GM18858 (cell line): ENCODE measurements at regions not wholly inside any gene's neighbourhood (a gene's known extent, or its start where the extent isn't known, plus 50 kb on each side); places are given as distances from the start of the nearest gene placed in this dataset.

Experiments
- ATAC-seq: cut with Tn5 transposase; IDR thresholded peaks from one replicate; pipeline ENCODE4 v1.9.1; 2021; ENCODE audit not compliant: unreplicated experiment

- no peak for ATAC-seq
Measured at GRCh38 chr3:153069598-153070510, 92.2 kb upstream of the RAP2B start.

GRCh38 chr3:153070511-153070868 lies 91.5 kb upstream of the RAP2B start:
- no peak for ATAC-seq

GRCh38 chr3:153072382-153072781 lies 89.6 kb upstream of the RAP2B start:
- ATAC-seq = no peak

GRCh38 chr3:153072856-153073255 lies 89.2 kb upstream of the RAP2B start:
- no peak for ATAC-seq

GRCh38 chr3:153073636-153074035 lies 88.4 kb upstream of the RAP2B start:
- ATAC-seq = no peak

GRCh38 chr3:153078826-153079225 lies 83.2 kb upstream of the RAP2B start:
- ATAC-seq = no peak

- ATAC-seq = no peak
Measured at GRCh38 chr3:153079386-153079785, 82.6 kb upstream of the RAP2B start.

DNA sequence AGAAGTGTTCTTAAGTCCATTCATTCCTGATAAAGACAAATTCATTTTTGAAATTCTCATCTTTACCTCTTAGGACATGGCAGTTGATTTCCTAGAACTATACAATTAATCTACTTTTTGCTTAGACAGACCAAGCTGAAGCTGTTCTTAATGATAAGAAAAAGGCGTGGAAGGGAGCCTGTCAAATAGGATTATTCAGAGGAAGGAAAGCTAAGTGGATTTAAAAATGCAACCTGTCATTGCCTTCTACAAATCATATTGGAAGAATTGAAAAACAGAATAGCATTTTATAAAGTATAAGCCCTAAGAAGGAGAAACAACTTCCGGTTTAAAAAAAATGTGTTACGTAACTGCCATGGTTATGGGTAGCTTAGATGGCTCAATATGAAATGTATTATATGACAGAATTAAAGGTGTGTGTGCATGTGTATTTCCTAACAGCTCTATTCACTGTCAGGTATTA lies 81.2 kb upstream of the RAP2B start:
- ATAC-seq = no peak

DNA sequence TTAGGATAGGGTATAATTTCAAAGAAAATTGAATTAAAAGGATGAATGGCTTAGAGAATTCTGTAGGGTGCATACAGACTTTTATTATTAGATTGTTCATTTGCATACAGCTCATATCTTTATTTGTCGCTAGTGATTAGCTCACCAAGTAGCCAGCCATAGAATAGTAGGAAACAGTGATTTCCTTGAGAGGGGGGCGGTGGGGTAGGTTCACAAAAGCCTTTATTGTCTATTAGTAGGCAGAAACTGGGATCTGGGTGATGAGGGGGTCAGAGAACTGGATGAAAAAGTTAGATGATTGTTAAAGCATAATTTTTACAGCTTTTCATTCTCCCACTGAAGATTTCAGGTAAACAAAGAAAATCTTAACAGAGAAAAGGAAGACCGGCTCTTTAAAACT lies 77.6 kb upstream of the RAP2B start:
- no peak for ATAC-seq

- no peak for ATAC-seq
Measured at GRCh38 chr3:153087595-153088566, 74.1 kb upstream of the RAP2B start.

DNA sequence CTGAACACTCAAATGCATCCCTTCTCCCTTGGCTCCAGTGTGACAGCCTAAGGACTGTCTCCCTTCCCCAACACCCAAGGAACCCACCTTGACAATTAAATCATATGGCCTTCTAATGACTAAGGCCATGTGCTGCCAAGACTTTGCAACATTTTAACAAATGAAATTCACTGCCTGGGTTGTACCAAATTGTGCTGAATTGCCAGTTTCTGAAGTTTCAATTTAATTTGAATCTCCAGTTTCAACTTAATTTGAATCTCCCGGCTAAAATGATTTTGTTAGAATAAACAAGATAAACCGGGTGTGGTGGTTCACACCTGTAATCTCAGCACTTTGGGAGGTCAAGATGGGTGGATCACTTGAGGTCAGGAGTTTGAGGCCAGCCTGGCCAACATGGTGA lies 72.4 kb upstream of the RAP2B start:
- ATAC-seq = no peak

- peak; percentile 55 for ATAC-seq
Measured at GRCh38 chr3:153090973-153091372, 71.1 kb upstream of the RAP2B start.

DNA sequence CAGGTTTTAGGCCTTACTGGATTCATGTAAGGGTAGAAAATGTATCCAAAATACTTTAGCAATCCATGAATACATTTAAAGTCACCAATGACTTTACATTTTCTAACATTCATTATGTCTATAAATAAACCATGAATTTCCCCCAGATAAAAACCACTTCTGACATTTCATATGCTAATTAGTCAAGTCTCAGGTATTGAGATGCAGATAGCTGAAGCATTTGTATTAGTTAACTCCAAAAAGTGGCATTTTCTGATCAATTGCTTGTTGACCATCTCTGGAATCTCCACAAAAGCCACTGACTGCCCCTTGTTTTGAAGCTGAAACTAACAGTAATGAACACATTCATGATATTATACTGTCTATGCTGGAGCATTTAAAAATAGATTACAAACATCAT lies 68.4 kb upstream of the RAP2B start:
- ATAC-seq = no peak

DNA sequence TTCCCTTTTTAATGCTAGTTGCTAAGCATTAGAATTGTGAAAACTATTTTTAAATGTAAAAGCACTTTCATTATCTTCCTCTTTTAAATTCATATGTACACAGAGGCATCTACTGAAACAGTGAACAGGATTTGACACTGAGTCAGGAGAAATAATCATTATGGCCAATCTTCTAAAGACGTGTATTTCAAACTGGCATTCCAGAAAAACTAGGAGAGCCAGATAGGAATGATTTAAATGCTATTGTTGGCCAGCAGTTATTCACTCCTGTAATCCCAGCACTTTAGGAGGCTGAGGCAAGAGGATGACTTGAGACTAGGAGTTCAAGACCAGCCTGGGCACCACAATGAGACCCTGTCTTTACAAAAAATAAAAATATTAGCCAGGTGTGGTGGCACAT lies 67.6 kb upstream of the RAP2B start:
- no peak for ATAC-seq

DNA sequence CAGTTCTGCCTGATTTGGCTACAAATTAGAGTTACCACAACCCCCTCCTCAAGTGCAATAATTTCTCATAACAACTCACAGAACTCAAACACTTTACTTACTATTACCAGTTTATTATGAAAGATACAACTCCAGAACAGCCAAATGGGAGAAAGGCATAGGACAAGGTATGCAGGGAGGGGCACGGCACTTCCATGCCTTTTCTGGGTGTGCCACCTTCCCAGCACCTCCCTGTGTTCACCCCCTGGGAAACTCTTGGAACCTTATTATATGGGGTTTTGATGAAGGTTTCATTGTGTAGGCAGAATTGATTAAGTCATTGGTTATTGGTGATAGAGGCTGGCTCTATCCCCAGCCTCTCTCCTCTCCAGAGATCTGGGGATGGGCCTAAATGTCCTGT lies 66.6 kb upstream of the RAP2B start:
- ATAC-seq = no peak

- no peak for ATAC-seq
Measured at GRCh38 chr3:153096731-153097131, 65.3 kb upstream of the RAP2B start.

GRCh38 chr3:153097213-153097612 lies 64.8 kb upstream of the RAP2B start:
- ATAC-seq = no peak

DNA sequence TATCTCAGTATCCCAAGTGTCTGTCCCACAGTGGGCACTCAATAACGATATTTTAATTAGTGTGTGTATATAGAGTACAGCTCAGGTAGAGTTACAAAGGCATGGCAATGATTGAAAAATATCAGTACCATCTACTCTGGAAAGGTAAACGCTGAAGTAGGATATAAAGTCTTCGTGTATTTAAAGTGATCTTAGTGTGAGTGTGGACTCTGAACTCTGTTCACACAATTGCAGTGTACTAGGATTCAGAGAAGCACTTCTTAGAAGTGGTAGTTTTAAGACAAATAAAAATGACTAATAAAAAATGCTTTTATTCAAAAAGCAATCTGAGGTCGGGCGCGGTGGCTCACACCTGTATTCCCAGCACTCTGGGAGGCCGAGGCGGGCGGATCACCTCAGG lies 62.9 kb upstream of the RAP2B start:
- no peak for ATAC-seq

DNA sequence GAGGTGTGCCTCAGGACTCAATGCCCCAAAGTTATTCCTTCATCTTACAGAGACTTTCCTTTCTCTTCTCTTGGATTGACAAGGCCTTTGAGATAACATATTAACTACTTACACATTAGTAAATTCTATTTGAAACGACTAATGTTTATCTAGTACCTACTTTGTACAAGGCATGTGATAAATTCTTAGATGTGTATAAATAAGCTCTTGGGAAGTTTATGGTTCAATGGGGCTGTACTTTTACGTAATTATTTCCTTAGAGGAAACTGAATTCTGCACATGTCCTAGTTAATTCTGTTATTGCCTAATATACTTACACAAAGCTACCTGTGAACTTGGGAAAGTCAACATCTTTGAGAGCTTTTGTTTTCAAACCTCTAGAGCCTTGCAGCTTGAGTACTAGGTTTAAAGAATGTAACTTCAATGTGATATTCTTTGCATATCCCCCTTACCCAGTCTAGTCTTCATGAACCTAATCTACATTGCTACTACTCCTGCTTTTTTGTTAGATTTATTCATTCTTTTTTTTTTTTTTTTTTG lies 58.5 kb upstream of the RAP2B start:
- no peak for ATAC-seq

DNA sequence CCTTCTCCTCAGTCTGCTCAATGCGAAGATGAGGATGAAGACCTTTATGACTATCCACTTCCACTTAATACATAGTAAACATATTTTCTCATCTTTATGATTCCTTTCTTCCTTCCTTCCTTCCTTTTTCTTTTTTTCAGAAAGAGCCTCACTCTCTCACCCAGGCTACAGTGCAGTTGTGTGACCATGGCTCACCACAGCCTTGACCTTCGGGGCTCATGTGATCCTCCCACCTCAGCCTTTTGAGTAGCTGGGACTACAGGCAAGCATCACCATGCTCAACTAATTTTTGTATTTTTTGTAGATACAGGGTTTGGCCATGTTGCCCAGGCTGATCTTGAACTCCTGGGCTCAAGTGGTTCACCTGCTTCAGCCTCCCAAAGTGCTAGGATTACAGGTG lies 52.0 kb upstream of the RAP2B start:
- ATAC-seq = no peak

DNA sequence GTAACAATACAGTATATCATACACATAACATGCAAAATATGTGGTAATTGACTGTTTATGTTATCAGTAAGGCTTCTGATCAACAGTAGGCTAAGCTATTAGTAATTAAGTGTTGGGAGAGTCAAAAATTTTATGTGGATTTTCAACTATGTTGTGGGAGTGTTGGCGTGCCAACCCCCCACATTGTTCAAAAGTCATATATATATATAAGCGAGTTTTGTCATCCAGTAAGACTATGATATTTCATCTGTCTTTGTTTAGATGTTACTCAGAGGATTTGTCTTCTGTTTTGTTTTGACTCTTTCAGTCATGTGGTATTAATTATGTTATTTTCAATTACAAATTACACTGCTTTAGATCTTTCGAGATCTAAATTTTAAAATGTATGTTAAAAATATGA lies 51.0 kb upstream of the RAP2B start:
- ATAC-seq = no peak
